EL (cell line): ENCODE measurements at regions not wholly inside any gene's neighbourhood (a gene's known extent, or its start where the extent isn't known, plus 50 kb on each side); places are given as distances from the start of the nearest gene placed in this dataset.

ENCODE experiments used
- DNase-seq: peaks from one replicate; pipeline ENCODE4 v3.0.0-alpha.2; 2016

- no peak for DNase-seq
Observed at GRCh38 chr22:27679693-27680488, 121.7 kb downstream of the MN1 start.

DNA sequence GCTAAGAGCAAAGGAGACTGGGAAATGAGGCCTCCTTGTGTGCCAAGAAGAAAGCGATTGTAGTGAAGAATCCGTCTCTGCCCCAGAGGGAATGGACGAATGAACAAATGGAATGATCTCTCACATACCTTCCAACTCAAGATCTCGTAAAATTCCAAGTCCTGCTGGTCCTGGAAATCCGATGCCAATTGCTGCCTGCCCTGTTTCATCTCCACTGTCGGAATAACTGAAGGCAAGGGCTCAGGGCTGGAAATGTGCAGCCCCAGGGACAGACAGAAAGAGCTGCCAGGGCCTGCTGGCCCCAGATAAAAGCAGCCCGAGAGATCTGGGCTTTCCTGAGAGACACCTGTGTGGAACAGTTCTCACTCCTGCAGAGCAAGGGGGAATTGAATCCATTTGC lies 120.9 kb downstream of the MN1 start:
- DNase-seq: no peak

- DNase-seq: no peak
Observed at GRCh38 chr22:27681037-27681436, 120.5 kb downstream of the MN1 start.

GRCh38 chr22:27682437-27682836 lies 119.1 kb downstream of the MN1 start:
- no peak for DNase-seq

DNA sequence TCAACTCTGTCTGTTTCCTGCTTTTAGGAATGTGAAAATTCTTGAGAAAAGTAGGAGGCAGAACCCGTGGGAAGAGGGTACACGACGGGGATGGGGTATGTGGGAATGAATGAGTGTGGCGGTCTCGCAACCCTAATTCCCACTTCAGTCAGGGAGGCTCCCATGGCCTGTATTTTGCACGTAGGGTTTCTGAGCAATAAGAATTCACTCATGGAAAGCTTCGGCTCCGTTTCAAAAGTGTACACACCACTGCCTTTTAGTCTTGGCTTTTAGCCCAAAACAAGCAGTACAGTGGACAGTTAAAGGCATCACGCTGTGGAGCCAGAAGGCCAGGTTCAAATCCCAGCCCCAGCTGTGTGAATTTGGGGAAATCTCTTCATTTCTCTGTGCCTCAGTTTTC lies 116.7 kb downstream of the MN1 start:
- DNase-seq: no peak

DNA sequence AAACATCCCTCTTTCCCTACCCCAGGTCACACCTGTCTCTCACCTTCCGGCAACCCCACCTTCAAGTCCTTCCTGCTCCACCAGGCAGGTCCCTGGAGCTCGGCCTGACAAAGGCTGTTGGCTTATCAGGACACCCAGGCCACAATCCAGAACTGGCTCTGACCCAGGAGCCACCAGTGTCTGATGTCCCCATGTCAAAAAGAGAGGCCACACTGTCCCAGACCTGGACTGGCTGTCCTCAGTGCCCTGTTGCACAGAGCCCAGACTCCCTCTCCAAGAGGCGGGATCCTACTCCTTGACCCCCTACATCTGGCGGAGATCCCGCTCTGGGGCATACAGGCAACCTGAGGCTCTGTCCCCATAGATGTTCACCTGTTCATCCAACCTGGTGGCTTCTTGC lies 116.0 kb downstream of the MN1 start:
- DNase-seq: no peak

DNA sequence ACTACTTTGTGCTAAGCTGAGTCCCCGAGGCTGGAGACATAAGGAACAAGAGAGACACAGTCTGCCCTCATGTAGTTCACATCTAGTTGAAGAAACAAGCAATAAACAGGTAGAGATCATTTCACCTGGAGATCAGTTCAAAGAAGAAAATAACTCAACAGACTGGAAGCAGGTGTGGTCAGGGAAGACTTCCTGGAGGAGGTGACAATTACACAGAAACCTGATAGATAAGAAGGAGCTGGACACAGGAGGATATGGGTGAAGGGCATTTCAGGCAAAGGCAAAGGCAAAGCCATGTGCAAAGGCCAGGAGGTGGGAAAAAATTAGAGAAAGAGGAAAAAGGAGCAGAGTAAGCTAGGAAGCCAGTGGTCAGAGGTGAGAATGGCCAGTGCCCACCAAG lies 115.6 kb downstream of the MN1 start:
- DNase-seq: no peak

DNA sequence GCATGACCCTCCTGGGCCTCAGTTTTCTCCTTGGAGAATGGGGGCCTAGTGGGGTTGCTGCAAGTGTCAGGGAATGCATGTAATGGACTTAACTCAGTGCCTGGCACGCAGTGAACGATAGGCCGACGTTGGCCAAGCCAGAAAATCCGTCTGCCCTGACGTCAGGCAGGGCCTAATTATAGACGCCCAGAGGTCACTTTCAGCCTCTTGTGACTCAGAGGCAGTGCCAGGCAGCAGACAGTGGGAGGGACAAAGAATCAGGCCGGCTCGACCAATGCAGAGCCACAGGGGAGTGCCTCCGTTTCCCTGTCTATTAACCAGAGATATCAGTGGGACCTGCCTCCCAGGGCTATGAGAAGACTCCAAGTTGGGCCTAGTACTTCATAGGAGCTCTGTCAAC lies 115.0 kb downstream of the MN1 start:
- peak; percentile 68 for DNase-seq

- no peak for DNase-seq
Observed at GRCh38 chr22:27687984-27688545, 113.5 kb downstream of the MN1 start.

- DNase-seq: no peak
Observed at GRCh38 chr22:27689664-27690063, 111.9 kb downstream of the MN1 start.

- no peak for DNase-seq
Observed at GRCh38 chr22:27690599-27690998, 111.0 kb downstream of the MN1 start.

DNA sequence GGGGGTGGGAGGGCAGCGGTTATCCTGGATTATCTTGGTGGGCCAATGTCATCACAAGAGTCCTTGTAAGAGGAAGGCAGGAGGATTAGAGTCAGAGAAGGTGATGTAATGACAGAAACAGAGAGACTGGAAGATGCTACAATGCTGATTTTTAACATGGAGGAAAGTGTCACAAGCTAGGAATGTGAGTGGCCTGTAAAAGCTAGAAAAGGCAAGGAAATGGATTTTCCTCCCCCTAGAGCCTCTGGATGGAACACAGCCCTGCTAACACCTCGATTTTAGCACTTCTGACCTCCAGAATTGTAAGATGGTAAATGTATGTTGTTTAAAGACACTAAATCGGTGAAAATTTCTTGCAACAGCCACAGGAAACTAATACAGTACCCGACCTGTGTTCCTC lies 109.3 kb downstream of the MN1 start:
- peak; percentile 18 for DNase-seq

DNA sequence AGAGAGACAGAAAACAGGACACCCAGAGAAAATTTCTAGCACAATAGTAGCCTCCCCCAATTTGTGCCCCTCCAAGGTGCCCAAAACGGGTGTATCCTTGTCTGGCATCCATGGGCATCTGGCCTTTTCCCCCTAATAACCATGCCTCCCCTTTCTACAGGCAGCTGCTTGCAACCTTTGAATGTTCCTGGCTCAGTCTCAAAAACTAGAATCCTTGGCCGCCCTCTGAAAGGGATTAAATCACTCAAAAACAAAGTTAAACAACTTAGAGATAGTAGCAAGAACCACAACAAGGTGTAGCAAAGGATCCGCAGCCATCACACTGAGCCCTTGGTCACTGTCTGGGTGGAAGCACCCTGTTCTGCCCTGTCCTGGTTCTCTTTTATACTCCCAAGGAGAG lies 105.6 kb downstream of the MN1 start:
- no peak for DNase-seq

DNA sequence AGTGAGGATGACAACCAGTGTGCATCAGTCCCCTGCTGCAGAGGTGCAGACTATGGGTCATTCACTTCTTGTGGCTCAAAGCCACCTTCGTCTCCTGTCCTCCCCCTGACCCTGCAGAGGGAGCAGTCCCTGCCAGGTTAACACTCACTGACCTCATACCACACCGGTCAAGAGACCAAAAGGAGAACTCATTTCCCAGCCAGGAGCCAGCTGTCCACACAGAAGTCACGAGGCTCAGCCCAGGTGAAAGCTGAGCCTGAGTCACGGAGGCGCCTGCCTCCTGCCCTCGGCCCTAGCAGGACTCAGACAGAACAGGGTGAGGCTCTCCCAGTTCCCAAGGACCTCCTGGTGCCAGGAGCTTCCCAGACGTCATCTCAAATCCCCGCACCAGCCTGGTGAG lies 103.7 kb downstream of the MN1 start:
- DNase-seq: no peak
